ENCODE measurements at regions not wholly inside any gene's neighbourhood (a gene's known extent, or its start where the extent isn't known, plus 50 kb on each side); places are given as distances from the start of the nearest gene placed in this dataset.
"Not testable (repeated sequence)": the region's sequence is repeated elsewhere in the genome, so short reads cannot be mapped to it uniquely, and the experiment has no call there.

- no peak for DNase-seq
These were observed 79.4 kb downstream of the IGLL1 start for GRCh38 chr22:23500508-23501260.

- DNase-seq: no peak
These were observed 80.1 kb downstream of the IGLL1 start for GRCh38 chr22:23499845-23500500.

GRCh38 chr22:23498811-23499798, 81.0 kb downstream of the IGLL1 start:
- no peak for DNase-seq

GRCh38 chr22:23497889-23498288, 82.2 kb downstream of the IGLL1 start:
- not testable (repeated sequence) for DNase-seq

- DNase-seq: no peak
These were observed 82.8 kb downstream of the IGLL1 start for GRCh38 chr22:23497016-23497885.

GRCh38 chr22:23496445-23496833, 83.7 kb downstream of the IGLL1 start:
- no peak for DNase-seq

GRCh38 chr22:23495614-23496444, 84.3 kb downstream of the IGLL1 start:
- no peak for DNase-seq

- no peak for DNase-seq
These were observed 85.2 kb downstream of the IGLL1 start for GRCh38 chr22:23494930-23495266.

- DNase-seq: no peak
These were observed 94.6 kb downstream of the IGLL1 start for GRCh38 chr22:23485490-23485889.

- no peak for DNase-seq
These were observed 95.4 kb downstream of the IGLL1 start for GRCh38 chr22:23484651-23485050.

- DNase-seq: no peak
These were observed 98.7 kb downstream of the IGLL1 start for GRCh38 chr22:23481369-23481768.

- DNase-seq: no peak
These were observed 101.9 kb downstream of the IGLL1 start for GRCh38 chr22:23478175-23478574.

- not testable (repeated sequence) for DNase-seq
These were observed 105.6 kb downstream of the IGLL1 start for GRCh38 chr22:23474531-23474930.

GRCh38 chr22:23473901-23474300, 106.2 kb downstream of the IGLL1 start:
- no peak for DNase-seq

GRCh38 chr22:23472376-23472775, 107.7 kb downstream of the IGLL1 start:
- DNase-seq: not testable (repeated sequence)

GRCh38 chr22:23471698-23472097, 108.4 kb downstream of the IGLL1 start:
- DNase-seq: no peak

GRCh38 chr22:23470811-23471389, 109.2 kb downstream of the IGLL1 start:
- DNase-seq: no peak

GRCh38 chr22:23467721-23468294, 112.3 kb downstream of the IGLL1 start:
- no peak for DNase-seq

GRCh38 chr22:23466351-23466750, 113.7 kb downstream of the IGLL1 start:
- no peak for DNase-seq

GRCh38 chr22:23464796-23465195, 115.3 kb downstream of the IGLL1 start:
- DNase-seq: not testable (repeated sequence)

Data from activated CD4-positive, alpha-beta T cell treated with anti-CD3 and anti-CD28 coated beads, Interleukin-2, Interleukin-6, amounts not matched to agents 100 ng/mL and 50 ng/mL, durations not matched to agents 16 hours and 8 hours (primary cell).